GM23248 (cell line): ENCODE measurements at regions not wholly inside any gene's neighbourhood (a gene's known extent, or its start where the extent isn't known, plus 50 kb on each side); places are given as distances from the start of the nearest gene placed in this dataset.

Experiments
- EZH2 ChIP-seq: fragments of 200-600 bp; sonication (generic); IDR thresholded peaks from 2 replicates; pipeline ENCODE4 v1.6.1; 2018; ENCODE audit warnings: antibody characterized with exemption, mild to moderate bottlenecking; ENCODE audit not compliant: insufficient read depth, poor library complexity, severe bottlenecking
- EZH2phosphoT487 ChIP-seq: fragments of 200-600 bp; sonication (generic); IDR thresholded peaks from 2 replicates; pipeline ENCODE4 v1.6.1; 2018; ENCODE audit warnings: antibody characterized with exemption, moderate library complexity, mild to moderate bottlenecking, low read depth; ENCODE audit not compliant: insufficient read depth

DNA sequence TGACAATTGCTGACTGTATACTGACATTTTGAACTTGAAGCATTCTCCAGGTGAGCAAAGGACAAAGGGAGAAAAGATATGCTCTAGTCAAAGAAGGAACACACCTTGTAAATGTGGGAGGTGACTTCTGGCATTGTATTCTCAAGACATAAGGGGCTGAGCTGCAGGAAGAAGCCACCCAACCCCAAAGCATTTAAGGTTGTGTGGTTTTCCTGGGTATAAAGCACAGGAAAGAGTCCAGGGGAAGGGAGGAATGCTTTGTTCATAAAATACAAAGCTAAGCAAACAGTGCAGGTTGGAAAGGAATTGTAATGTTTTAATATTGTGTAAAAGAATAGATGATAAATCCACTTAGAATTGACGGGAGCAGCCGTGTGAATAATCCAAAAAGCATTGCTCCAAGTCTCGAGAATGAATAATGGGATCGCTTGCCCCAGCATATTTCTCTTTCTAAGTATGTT, 102.4 kb upstream of the LRIG1 start:
- TF ChIP-seq EZH2 (no peak), EZH2phosphoT487 (no peak)
